Ureter (tissue), 1 donor: ENCODE measurements at regions not wholly inside any gene's neighbourhood (a gene's known extent, or its start where the extent isn't known, plus 50 kb on each side); places are given as distances from the start of the nearest gene placed in this dataset.
"Not testable (repeated sequence)": the region's sequence is repeated elsewhere in the genome, so short reads cannot be mapped to it uniquely, and the experiment has no call there.

Experiments
- DNase-seq: peaks from one replicate; pipeline ENCODE4 v3.0.0-alpha.2; 2020; ENCODE audit warnings: low spot score
- donor health status: DM: yes; HTN: yes; CAD: no.

DNA sequence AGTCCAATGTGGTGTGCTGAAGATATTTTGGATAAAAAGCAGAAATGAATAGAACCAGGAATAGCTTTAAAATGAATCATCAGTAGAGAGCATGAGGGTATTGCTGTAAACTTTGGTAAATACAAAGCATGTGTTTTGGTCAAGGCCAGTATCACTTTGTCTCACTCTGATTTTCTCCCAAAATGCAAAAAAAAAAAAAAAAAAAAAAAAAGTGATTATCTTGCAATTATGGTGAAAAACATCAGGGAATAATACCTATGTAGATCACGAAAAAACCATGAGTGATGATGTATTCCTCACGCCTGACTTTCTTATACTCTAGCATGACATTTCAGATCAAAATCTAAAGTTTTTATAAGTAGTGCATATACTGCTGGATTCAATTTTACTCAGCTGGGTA, 897.9 kb upstream of the FAT3 start:
- no peak for DNase-seq

GRCh38 chr11:91326280-91326679, 898.3 kb upstream of the FAT3 start:
- DNase-seq = no peak

- no peak for DNase-seq
Observed at GRCh38 chr11:91314521-91314920, 910.1 kb upstream of the FAT3 start.

DNA sequence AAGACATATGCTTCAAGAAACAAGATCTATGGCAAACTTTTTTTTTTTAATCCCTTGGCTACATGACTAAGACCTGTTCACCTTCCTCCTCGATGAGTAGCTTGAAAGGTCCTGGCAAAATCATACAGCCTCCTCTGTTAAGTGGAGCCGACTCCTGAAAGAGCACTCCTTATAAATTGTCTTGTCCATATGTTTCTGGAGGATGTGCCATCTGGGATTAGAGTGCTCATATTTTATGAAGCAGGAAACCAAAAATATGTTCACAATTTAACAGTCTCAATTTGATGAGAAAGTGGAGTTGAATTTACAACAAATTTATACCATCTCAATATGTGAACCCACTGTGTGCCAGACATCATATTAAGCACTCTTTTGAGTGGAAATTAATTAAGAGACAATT, 912.1 kb upstream of the FAT3 start:
- DNase-seq = no peak

GRCh38 chr11:91310085-91310484, 914.5 kb upstream of the FAT3 start:
- no peak for DNase-seq

DNA sequence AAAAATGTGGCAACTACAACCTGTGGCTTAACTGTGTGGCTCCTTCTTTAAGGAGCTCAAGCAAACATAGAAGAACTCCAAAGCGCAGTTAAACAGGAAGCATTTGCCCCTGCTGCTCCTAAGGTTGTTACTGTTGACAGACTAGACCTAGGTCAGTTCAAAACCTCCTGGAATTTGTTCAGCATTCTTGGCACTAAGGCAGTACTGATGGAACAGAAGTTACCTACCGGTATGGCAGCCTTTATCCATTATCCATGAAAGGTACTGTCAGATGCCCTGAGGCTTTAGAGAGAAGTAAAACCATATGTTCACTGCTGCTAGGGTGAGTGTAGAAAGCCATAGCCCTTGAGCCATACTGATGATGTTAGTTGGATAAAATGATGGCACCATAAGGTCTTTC, 916.5 kb upstream of the FAT3 start:
- DNase-seq = no peak

DNA sequence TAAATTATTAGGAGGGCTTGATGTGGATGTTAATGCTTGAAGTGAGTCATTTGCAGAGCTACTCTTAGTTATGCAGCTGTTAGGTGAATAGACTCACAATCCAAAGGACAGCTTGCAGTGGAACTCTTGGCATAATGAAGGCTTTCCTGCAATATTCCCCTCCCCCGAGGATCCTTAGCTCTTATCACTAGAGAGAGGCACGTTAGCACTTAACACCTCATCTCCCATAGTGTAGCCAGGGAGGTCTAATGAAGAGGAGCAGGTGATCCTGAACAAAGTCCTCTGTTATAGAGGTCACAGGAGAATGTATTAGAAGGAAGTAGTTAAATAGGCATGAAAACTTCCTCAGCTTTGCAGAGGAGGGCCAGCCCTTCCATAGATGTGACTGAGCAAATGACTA, 919.2 kb upstream of the FAT3 start:
- DNase-seq = no peak

DNA sequence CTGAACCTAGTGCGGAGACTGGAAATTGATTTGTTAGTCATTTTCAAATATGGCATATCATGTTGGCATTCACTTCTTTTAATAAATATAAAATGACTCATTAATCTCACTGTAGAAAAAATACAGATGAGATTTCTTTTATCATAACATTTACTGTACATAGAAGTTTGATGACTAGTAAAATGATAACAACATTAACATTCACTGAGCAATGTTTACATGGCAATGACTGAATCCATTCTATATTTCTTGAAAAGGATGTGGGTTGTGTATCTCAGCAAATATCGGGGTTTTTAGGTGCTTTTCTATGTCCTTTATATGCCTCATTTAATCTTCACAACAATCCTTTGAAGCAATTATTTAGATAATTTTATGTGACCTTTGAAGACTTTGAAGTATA, 920.9 kb upstream of the FAT3 start:
- no peak for DNase-seq

DNA sequence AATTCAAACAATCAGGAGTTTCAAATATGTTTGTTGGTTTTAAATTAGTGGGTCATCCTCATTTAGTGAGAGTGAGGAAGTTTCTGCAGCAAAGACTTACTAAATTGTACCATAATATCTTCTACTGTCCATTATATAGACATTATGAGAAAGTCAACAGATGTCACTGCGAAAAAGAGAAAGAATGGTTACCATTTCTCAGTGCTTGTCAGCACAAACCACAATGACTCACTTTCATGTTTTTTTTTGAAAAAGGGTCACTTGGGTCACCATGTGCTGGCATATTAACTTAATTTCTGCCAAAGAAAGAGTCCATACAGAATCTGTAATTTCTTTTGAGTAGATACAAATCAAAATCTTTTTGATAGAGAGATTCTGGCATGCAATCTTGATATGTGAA, 924.6 kb upstream of the FAT3 start:
- DNase-seq = no peak

- DNase-seq = no peak
Observed at GRCh38 chr11:91296629-91297028, 928.0 kb upstream of the FAT3 start.

DNA sequence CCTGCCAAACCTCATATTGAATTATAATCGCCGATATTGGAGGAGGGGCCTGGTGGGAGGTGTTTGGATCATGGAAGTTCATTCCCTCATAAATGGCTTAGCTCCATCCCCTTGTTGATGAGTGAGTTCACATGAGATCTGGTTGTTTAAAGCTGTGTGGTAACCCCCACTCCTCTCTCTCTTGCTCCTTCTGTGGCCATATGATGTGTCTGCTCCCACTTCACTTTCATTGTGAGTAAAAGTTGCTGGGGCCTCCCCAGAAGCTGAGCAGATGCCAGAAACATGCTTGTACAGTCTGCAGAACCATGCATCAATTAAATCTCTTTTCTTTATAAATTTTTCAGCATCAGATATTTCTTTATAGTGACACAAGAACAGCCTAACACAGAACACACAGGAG, 929.0 kb upstream of the FAT3 start:
- no peak for DNase-seq

DNA sequence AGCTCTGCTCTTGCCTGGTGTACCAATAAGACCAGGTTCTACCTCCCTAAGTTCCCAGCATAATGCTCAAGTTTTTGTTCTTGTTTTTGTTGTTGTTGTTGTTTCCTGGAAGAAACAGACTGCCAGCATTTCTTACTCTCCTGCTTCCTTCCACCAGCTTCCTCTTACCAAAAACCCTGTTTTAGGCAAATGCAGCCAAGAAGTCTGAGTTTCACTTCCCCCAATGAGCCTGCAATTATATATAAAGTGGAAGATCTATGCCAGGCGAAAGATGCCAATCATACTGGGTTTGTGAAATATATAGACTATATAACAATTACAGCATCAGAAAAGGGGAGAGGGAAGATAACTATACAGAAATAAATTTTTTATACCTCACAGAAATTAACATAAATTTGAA, 931.5 kb upstream of the FAT3 start:
- no peak for DNase-seq

DNA sequence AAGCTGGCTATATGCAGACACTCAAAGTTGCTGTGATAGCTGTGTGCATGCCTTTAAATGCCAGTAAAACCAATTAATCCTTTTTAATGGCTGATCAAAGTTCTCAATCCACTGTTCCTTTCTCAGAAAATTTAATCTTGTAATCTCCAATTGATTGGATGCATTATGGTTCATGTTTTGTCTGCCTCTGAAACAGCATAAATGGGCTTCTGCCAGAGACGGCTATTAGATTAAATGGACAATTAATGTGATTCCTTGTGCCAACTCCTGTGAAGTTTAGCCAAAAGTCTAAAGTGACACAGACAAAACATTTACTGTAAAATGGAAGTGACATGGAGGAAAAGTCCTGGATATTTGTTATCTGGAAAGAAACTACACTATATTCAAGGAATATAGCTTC, 952.5 kb upstream of the FAT3 start:
- DNase-seq = no peak

GRCh38 chr11:91268512-91269295, 955.9 kb upstream of the FAT3 start:
- DNase-seq = not testable (repeated sequence)

- no peak for DNase-seq
Observed at GRCh38 chr11:91265946-91266345, 958.7 kb upstream of the FAT3 start.

- no peak for DNase-seq
Observed at GRCh38 chr11:91264481-91264880, 960.1 kb upstream of the FAT3 start.

GRCh38 chr11:91263496-91264365, 960.9 kb upstream of the FAT3 start:
- DNase-seq = no peak

- no peak for DNase-seq
Observed at GRCh38 chr11:91261513-91261912, 963.1 kb upstream of the FAT3 start.

DNA sequence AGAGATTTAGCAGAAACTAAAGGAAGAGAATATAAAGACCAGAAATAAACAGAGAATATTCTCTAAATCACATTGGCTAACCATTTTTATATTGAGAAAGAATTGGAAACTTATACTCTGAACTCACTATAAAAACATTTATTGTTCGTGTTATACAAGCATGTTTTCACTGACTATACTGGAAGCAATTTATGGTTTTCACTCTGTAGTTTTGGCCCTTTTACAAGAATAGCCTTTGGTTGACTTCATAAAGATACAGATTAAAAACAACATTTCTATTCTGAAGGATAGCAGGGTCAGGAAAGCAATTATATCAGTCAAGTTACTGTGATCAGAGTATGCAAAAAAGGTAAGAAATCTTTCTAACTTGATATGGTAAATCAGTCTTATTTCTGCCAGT, 965.7 kb upstream of the FAT3 start:
- DNase-seq = no peak

GRCh38 chr11:91257667-91258066, 967.0 kb upstream of the FAT3 start:
- no peak for DNase-seq

DNA sequence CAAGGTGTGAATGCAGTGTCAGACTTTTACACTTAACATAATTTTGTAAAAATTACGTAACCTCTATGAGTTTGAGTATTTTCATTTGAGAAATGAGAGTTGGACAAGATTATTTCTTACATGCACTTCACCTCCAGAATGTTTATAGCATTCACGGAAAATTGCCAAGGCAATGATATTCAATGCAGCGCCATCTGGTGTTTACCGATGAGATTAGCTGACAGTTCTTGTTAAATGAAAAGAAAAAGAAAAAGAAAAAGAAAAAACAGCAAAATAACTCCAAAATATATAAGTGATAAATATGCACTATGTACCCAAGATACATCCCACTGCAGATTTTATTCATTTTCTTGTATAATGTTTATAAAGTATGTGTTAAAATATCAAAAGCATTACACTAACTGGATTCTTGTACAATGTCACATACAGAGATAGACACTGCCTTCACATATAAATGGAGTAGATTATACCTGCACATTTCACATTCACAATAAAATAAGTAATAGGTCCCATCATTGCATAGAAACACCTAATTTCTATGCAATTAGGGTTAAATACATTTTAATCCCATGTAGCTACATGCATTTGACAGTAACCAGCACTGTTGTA, 976.3 kb upstream of the FAT3 start:
- no peak for DNase-seq

GRCh38 chr11:91247009-91247735, 977.4 kb upstream of the FAT3 start:
- DNase-seq = no peak
